Left lung (tissue), 4 donors: ENCODE measurements at regions not wholly inside any gene's neighbourhood (a gene's known extent, or its start where the extent isn't known, plus 50 kb on each side); places are given as distances from the start of the nearest gene placed in this dataset.

Experiments
- ATAC-seq: fragments of 200-7000 bp; cut with Tn5 transposase; one replicate; pipeline ENCODE4 v1.9.1; 2020; ENCODE audit warnings: moderate library complexity
- DNase-seq, 4 donors: peaks; one replicate each; pipeline ENCODE4 v3.0.0-alpha.2; 2013 to 2020
- H3K27ac ChIP-seq, 2 donors: fragments of 200-600 bp; sonication (generic) in 1 of 2; one replicate each; pipeline versions ENCODE4 v1.5.0 to v1.8.0; 2020 to 2021
- H3K27me3 ChIP-seq, 2 donors: fragments of 200-600 bp; sonication (generic) in 1 of 2; one replicate each; pipeline versions ENCODE4 v1.5.0 to v1.8.0; 2020 to 2021
- H3K36me3 ChIP-seq, 2 donors: fragments of 200-600 bp; sonication (generic) in 1 of 2; one replicate each; pipeline versions ENCODE4 v1.5.0 to v1.8.0; 2020 to 2021
- H3K4me1 ChIP-seq, 2 donors: fragments of 200-600 bp; one replicate each; pipeline ENCODE4 v1.8.0; 2021
- H3K4me3 ChIP-seq, 2 donors: fragments of 200-600 bp; sonication (generic) in 1 of 2; one replicate each; pipeline versions ENCODE4 v1.5.0 to v1.8.0; 2020 to 2021; ENCODE audit warnings: mild to moderate bottlenecking in 1 of 2
- H3K9me3 ChIP-seq, 2 donors: fragments of 200-600 bp; sonication (generic) in 1 of 2; one replicate each; pipeline versions ENCODE4 v1.5.0 to v1.8.0; 2020 to 2021
- intact Hi-C, 2 donors: fragments of 100-400 bp; cut with DNase I; formaldehyde crosslinking; loops; one replicate each; pipeline versions ENCODE4 v1.11.2 to v1.14.2; 2022
- TF ChIP-seq, protein P1 (sequence below), 2 donors: fragments of 200-600 bp; sonication (generic) in 1 of 2; IDR thresholded peaks; one replicate each; pipeline versions ENCODE4 v1.5.0 to v1.8.0; 2021; ENCODE audit warnings: antibody characterized with exemption in 2 of 2
- donor health status: DM: no; HTN: yes; CAD: no.
- donor health status: DM: no; HTN: no; CAD: no.

DNA sequence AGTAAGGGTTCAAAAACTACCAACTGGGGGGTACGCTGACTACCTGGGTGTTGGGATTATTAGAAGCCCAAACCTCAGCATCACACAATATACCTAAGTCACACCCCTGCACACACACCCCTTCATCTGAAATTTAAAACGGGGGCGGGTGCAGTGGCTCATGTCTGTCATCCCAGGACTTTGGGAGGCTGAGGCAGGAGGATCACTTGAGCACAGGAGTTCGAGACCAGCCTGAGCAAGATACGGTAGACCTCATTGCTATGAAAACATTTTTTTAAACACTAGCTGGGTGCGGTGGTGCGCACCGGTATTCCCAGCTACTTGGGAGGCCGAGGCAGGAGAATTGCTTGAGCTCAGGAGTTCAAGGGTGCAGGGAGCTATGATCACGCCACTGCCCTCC, 331.0 kb downstream of the ASMT start:
- no peak for DNase-seq
- H3K9me3 ChIP-seq = no peaks in the 10 kb centered on the region
- H3K27me3 ChIP-seq = no peaks in the 10 kb centered on the region
- no peaks in the 10 kb centered on the region for H3K36me3 ChIP-seq
- H3K27ac ChIP-seq = no peak overlapping the region
- no peaks in the 10 kb centered on the region for H3K4me1 ChIP-seq
- no peak for ATAC-seq
- no peak overlapping the region for H3K4me3 ChIP-seq
- intact Hi-C loops = no loop called here
- TF ChIP-seq, protein P1, sequence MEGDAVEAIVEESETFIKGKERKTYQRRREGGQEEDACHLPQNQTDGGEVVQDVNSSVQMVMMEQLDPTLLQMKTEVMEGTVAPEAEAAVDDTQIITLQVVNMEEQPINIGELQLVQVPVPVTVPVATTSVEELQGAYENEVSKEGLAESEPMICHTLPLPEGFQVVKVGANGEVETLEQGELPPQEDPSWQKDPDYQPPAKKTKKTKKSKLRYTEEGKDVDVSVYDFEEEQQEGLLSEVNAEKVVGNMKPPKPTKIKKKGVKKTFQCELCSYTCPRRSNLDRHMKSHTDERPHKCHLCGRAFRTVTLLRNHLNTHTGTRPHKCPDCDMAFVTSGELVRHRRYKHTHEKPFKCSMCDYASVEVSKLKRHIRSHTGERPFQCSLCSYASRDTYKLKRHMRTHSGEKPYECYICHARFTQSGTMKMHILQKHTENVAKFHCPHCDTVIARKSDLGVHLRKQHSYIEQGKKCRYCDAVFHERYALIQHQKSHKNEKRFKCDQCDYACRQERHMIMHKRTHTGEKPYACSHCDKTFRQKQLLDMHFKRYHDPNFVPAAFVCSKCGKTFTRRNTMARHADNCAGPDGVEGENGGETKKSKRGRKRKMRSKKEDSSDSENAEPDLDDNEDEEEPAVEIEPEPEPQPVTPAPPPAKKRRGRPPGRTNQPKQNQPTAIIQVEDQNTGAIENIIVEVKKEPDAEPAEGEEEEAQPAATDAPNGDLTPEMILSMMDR (IDR thresholded peaks at IDR 0.05) = no peak

- DNase-seq (no peak), ATAC-seq (no peak)
- no peaks in the 10 kb centered on the region for H3K36me3 ChIP-seq
- no peaks in the 10 kb centered on the region for H3K27me3 ChIP-seq
- H3K27ac ChIP-seq = no peak overlapping the region
- no peaks in the 10 kb centered on the region for H3K9me3 ChIP-seq
- no peak overlapping the region for H3K4me3 ChIP-seq
- H3K4me1 ChIP-seq = no peaks in the 10 kb centered on the region
- TF ChIP-seq, protein P1 (IDR thresholded peaks at IDR 0.05) = no peak
- intact Hi-C loops = no loop called here
These were observed 332.1 kb downstream of the ASMT start for GRCh38 chrX:1946974-1947373.
